HG03378 (cell line): ENCODE measurements at regions not wholly inside any gene's neighbourhood (a gene's known extent, or its start where the extent isn't known, plus 50 kb on each side); places are given as distances from the start of the nearest gene placed in this dataset.

Experiments
- ATAC-seq: cut with Tn5 transposase; IDR thresholded peaks from one replicate; pipeline ENCODE4 v1.9.1; 2021; ENCODE audit warnings: mild to moderate bottlenecking, moderate library complexity; ENCODE audit not compliant: unreplicated experiment

- ATAC-seq: no peak
These were observed 108.1 kb upstream of the IGFBP3 start for GRCh38 chr7:46029111-46029704.

- no peak for ATAC-seq
These were observed 107.2 kb upstream of the IGFBP3 start for GRCh38 chr7:46028246-46028645.

- ATAC-seq: no peak
These were observed 105.7 kb upstream of the IGFBP3 start for GRCh38 chr7:46026741-46027140.

GRCh38 chr7:46024263-46024916 is 103.3 kb upstream of the IGFBP3 start:
- ATAC-seq: no peak

- ATAC-seq: no peak
These were observed 101.3 kb upstream of the IGFBP3 start for GRCh38 chr7:46022397-46022796.

GRCh38 chr7:46015107-46015868 is 94.2 kb upstream of the IGFBP3 start:
- no peak for ATAC-seq

GRCh38 chr7:46011501-46011900 is 90.4 kb upstream of the IGFBP3 start:
- ATAC-seq: no peak

- ATAC-seq: no peak
These were observed 90.0 kb upstream of the IGFBP3 start for GRCh38 chr7:46011059-46011458.

- ATAC-seq: no peak
These were observed 88.1 kb upstream of the IGFBP3 start for GRCh38 chr7:46009211-46009610.

GRCh38 chr7:46007990-46008643 is 87.0 kb upstream of the IGFBP3 start:
- no peak for ATAC-seq

- no peak for ATAC-seq
These were observed 86.1 kb upstream of the IGFBP3 start for GRCh38 chr7:46007194-46007593.

GRCh38 chr7:46006723-46007122 is 85.7 kb upstream of the IGFBP3 start:
- no peak for ATAC-seq

- ATAC-seq: no peak
These were observed 85.1 kb upstream of the IGFBP3 start for GRCh38 chr7:46006212-46006611.

GRCh38 chr7:46004965-46005364 is 83.9 kb upstream of the IGFBP3 start:
- ATAC-seq: no peak

- ATAC-seq: no peak
These were observed 83.1 kb upstream of the IGFBP3 start for GRCh38 chr7:46003896-46004875.

- ATAC-seq: no peak
These were observed 82.1 kb upstream of the IGFBP3 start for GRCh38 chr7:46003161-46003560.

GRCh38 chr7:46000513-46000912 is 79.4 kb upstream of the IGFBP3 start:
- ATAC-seq: no peak

- no peak for ATAC-seq
These were observed 78.5 kb upstream of the IGFBP3 start for GRCh38 chr7:45999541-45999940.

GRCh38 chr7:45998506-45998905 is 77.4 kb upstream of the IGFBP3 start:
- ATAC-seq: no peak

GRCh38 chr7:45993621-45994020 is 72.5 kb upstream of the IGFBP3 start:
- ATAC-seq: no peak
